ENCODE measurements at regions not wholly inside any gene's neighbourhood (a gene's known extent, or its start where the extent isn't known, plus 50 kb on each side); places are given as distances from the start of the nearest gene placed in this dataset.
A peak's percentile ranks its signal among the peaks of the same experiment; 100 is the strongest.

DNA sequence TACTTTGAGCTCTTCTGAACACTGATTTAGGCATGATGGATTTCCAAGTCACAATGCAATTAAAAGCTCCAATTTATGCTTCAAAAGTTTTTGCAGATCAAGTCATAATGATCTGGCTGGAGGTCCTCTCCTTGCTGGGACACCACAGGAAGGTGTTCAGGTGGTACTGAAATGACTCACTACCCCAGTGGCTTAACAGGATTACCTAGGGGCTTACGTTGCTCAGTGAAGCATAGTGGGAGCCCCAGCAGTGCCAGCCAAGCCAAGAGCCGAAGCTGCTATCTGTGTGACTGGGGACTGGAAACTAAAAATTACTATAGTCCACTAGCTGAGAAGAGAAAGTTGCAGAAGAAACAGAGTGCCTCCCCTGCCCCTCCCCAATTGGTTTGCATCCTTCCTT lies 110.1 kb upstream of the LPP start:
- peaks cover 0 to 8% of the 10 kb centered on the region in 2 experiments; a peak in 2 of 4 replicates for H3K4me1 ChIP-seq (ENCODE audit: control insufficient read depth in 1 of 2, insufficient read depth in 2 of 2, low read depth in 1 of 2, low read length in 1 of 2)
- DNase-seq, result no peak
- H3K27me3 ChIP-seq (ENCODE audit: insufficient read depth), result no peaks in the 10 kb centered on the region
- H3K79me2 ChIP-seq (ENCODE audit: insufficient read depth), result no peaks in the 10 kb centered on the region
- H2AFZ ChIP-seq (ENCODE audit: low read depth), result no peak overlapping the region
- H3K9me3 ChIP-seq, result no peaks in the 10 kb centered on the region
- H3F3A ChIP-seq (replicated peaks; ENCODE audit: insufficient read depth), result no peaks in the 10 kb centered on the region
- H4K20me1 ChIP-seq (ENCODE audit: insufficient read depth), result no peaks in the 10 kb centered on the region
- H3K9ac ChIP-seq, result no peak overlapping the region
- POLR2A ChIA-PET, result interaction anchor here (0.6 kb wide), 1 partner anchor 12 kb away, joined by 4 read pairs; no protein-coding TSS in a partner anchor
- H3K9me2 ChIP-seq, result no peaks in the 10 kb centered on the region
- H3K4me2 ChIP-seq, result no peak overlapping the region
- 64% methylated on average over 2 of the region's 2 CpGs for WGBS (ENCODE audit: low lambda C conversion rate)
- H3K4me3 ChIP-seq (ENCODE audit: low read depth in 2 of 2, low read length in 1 of 2), result no peak overlapping the region
- H3K27ac ChIP-seq (ENCODE audit: low read depth in 2 of 2, low read length in 1 of 2), result no peak overlapping the region
- CTCF ChIA-PET, result no interaction called here
- TF ChIP-seq, protein P1, sequence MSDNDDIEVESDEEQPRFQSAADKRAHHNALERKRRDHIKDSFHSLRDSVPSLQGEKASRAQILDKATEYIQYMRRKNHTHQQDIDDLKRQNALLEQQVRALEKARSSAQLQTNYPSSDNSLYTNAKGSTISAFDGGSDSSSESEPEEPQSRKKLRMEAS (IDR thresholded peaks at IDR 0.05; ENCODE audit: low read depth), result no peak
- H3K36me3 ChIP-seq (replicated peaks in 1 of 2; ENCODE audit: control insufficient read depth in 1 of 2, insufficient read depth in 2 of 2, low read length in 1 of 2), result no peaks in the 10 kb centered on the region

DNA sequence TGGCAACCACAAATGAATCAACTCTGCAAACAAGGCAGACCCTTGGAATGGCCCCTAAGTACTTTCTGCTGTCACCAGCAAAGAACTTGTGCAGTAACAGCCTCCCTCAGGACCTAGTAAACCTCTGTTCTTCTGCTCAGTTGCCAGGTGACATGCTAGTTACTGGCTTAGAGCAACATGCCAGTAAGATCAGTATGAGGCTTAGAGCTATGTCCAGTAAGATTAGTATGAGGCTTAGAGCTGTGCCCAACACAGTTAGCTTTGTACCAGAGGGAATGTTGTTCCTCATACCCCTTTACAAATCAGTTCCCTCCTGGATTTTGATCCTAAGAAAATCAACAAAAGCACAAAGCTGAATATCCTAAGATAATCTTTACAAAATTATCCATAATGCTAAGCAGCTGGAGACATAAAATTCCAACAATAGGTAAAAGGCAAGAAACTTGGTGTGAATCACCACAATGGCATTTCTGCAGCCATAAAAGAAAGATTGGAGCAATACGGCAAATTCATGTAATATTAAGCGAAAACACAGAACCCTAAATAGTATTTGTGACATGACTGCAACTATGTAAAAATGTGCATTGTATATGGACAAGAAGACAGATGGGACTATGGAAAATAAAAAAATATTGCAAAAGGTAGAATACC lies 107.3 kb upstream of the LPP start:
- H3F3A ChIP-seq (replicated peaks; ENCODE audit: insufficient read depth), result peaks cover 3% of the 10 kb centered on the region
- H3K79me2 ChIP-seq (ENCODE audit: insufficient read depth), result no peaks in the 10 kb centered on the region
- H3K27me3 ChIP-seq (ENCODE audit: insufficient read depth), result no peaks in the 10 kb centered on the region
- CTCF ChIA-PET, result interaction anchor here (1.6 kb wide), 1 partner anchor 307 kb away, joined by 4 read pairs; no protein-coding TSS in a partner anchor
- TF ChIP-seq MEF2A (IDR thresholded peaks at IDR 0.05; ENCODE audit: borderline replicate concordance, low read depth), result no peak
- peak; percentile 59 for TF ChIP-seq TCF12 (IDR thresholded peaks at IDR 0.05)
- peak; percentile 54; the same call in 1 of the 2 replicates for TF ChIP-seq FOSL2 (IDR thresholded peaks at IDR 0.05; ENCODE audit: borderline replicate concordance, low read depth)
- peak; percentile 61 for TF ChIP-seq JUND (IDR thresholded peaks at IDR 0.05)
- no peak overlapping the region for H3K9ac ChIP-seq
- peak overlapping the region in 1 of 2 experiments; percentile 16; a peak in 1 of 4 replicates for H3K27ac ChIP-seq (ENCODE audit: low read depth in 2 of 2, low read length in 1 of 2)
- 37% methylated on average over 2 of the region's 2 CpGs for WGBS (ENCODE audit: low lambda C conversion rate)
- H4K20me1 ChIP-seq (ENCODE audit: insufficient read depth), result no peaks in the 10 kb centered on the region
- H2AFZ ChIP-seq (ENCODE audit: low read depth), result no peak overlapping the region; the same call in 1 of the 2 replicates
- no peaks in the 10 kb centered on the region for H3K9me3 ChIP-seq
- H3K9me2 ChIP-seq, result no peaks in the 10 kb centered on the region
- peak overlapping the region; percentile 37; the same call in 1 of the 2 replicates for H3K4me2 ChIP-seq
- no peak for DNase-seq
- no peak overlapping the region for H3K4me3 ChIP-seq (ENCODE audit: low read depth in 2 of 2, low read length in 1 of 2)
- POLR2A ChIA-PET, result no interaction called here
- H3K4me1 ChIP-seq (ENCODE audit: control insufficient read depth in 1 of 2, insufficient read depth in 2 of 2, low read depth in 1 of 2, low read length in 1 of 2), result peaks cover 0 to 9% of the 10 kb centered on the region in 2 experiments; a peak in 2 of 4 replicates
- no peaks in the 10 kb centered on the region for H3K36me3 ChIP-seq (replicated peaks in 1 of 2; ENCODE audit: control insufficient read depth in 1 of 2, insufficient read depth in 2 of 2, low read length in 1 of 2)

DNA sequence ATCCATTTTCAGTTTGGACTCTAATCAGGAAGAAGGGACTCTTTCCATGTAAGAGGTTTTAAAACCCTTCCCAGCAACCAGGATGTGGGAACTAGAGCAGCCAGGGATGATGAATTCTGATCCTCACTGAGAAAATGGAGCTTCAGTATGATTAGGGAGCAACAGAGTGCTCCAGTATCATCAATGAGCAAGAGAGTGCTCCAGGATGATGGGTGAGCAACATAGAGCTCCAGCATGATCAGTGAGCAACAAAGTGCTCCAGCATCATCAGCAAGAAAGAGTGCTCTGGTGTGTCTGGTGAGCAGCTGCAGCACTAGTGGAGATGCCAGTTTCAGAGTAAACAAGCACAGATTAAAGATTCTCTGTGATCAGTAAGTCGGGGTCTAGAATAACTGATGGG lies 106.4 kb upstream of the LPP start:
- ChIA-PET CTCF (interaction anchor here (1.6 kb wide), 1 partner anchor 307 kb away, joined by 4 read pairs; no protein-coding TSS in a partner anchor), POLR2A (no interaction called here)
- Histone ChIP-seq H3K9ac (no peak overlapping the region), H2AFZ (ENCODE audit: low read depth) (no peak overlapping the region), H3F3A (replicated peaks; ENCODE audit: insufficient read depth) (peaks cover 3% of the 10 kb centered on the region), H3K4me3 (ENCODE audit: low read depth in 2 of 2, low read length in 1 of 2) (no peak overlapping the region), H3K79me2 (ENCODE audit: insufficient read depth) (no peaks in the 10 kb centered on the region), H3K36me3 (replicated peaks in 1 of 2; ENCODE audit: control insufficient read depth in 1 of 2, insufficient read depth in 2 of 2, low read length in 1 of 2) (no peaks in the 10 kb centered on the region), H3K27ac (ENCODE audit: low read depth in 2 of 2, low read length in 1 of 2) (no peak overlapping the region), H3K27me3 (ENCODE audit: insufficient read depth) (no peaks in the 10 kb centered on the region), H4K20me1 (ENCODE audit: insufficient read depth) (no peaks in the 10 kb centered on the region), H3K9me2 (no peaks in the 10 kb centered on the region), H3K4me2 (no peak overlapping the region), H3K9me3 (no peaks in the 10 kb centered on the region), H3K4me1 (ENCODE audit: control insufficient read depth in 1 of 2, insufficient read depth in 2 of 2, low read depth in 1 of 2, low read length in 1 of 2) (peaks cover 0 to 16% of the 10 kb centered on the region in 2 experiments; a peak in 2 of 4 replicates)
- WGBS (ENCODE audit: low lambda C conversion rate), result 6% methylated on average over 1 of the region's 1 CpG
- no peak for DNase-seq
- TF ChIP-seq GABPA (IDR thresholded peaks at IDR 0.05; ENCODE audit: low read depth) (no peak), TAF1 (IDR thresholded peaks at IDR 0.05; ENCODE audit: borderline replicate concordance, low read depth, low read length) (no peak), FOXJ3 (CRISPR knock-in tag; IDR thresholded peaks at IDR 0.05) (no peak), GATA2 (CRISPR knock-in tag; IDR thresholded peaks at IDR 0.05) (no peak), MEF2A (IDR thresholded peaks at IDR 0.05; ENCODE audit: borderline replicate concordance, low read depth) (no peak), TCF12 (IDR thresholded peaks at IDR 0.05) (no peak), FOXM1 (IDR thresholded peaks at IDR 0.05; ENCODE audit: low read depth) (no peak), RCOR1 (IDR thresholded peaks at IDR 0.05; ENCODE audit: low read length) (no peak), NFIC (IDR thresholded peaks at IDR 0.05; ENCODE audit: borderline replicate concordance) (no peak)
- TF ChIP-seq, protein P2, sequence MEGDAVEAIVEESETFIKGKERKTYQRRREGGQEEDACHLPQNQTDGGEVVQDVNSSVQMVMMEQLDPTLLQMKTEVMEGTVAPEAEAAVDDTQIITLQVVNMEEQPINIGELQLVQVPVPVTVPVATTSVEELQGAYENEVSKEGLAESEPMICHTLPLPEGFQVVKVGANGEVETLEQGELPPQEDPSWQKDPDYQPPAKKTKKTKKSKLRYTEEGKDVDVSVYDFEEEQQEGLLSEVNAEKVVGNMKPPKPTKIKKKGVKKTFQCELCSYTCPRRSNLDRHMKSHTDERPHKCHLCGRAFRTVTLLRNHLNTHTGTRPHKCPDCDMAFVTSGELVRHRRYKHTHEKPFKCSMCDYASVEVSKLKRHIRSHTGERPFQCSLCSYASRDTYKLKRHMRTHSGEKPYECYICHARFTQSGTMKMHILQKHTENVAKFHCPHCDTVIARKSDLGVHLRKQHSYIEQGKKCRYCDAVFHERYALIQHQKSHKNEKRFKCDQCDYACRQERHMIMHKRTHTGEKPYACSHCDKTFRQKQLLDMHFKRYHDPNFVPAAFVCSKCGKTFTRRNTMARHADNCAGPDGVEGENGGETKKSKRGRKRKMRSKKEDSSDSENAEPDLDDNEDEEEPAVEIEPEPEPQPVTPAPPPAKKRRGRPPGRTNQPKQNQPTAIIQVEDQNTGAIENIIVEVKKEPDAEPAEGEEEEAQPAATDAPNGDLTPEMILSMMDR (IDR thresholded peaks at IDR 0.05), result no peak

Data from SK-N-SH (cell line).